H1 (cell line): ENCODE measurements at regions not wholly inside any gene's neighbourhood (a gene's known extent, or its start where the extent isn't known, plus 50 kb on each side); places are given as distances from the start of the nearest gene placed in this dataset.

Experiments used
- CTCF ChIA-PET: fragments of 300-600 bp; sonication (Branson Sonifier 250); formaldehyde crosslinking; loops from one replicate; lab custom pipeline; 2021; ENCODE audit not compliant: partially characterized antibody; lab: Charles Lee
- POLR2A ChIA-PET: fragments of 300-600 bp; sonication (Branson Sonifier 250); formaldehyde crosslinking; loops from one replicate; lab custom pipeline; 2021; ENCODE audit warnings: inconsistent platforms; ENCODE audit not compliant: partially characterized antibody; lab: Charles Lee
- DNase-seq, 2 experiments: peaks; one replicate each; pipeline versions ENCODE4 v3.0.0 to v3.0.0-alpha.2; 2010 to 2022; ENCODE audit warnings: low spot score in 2 of 2, low read depth in 1 of 2, mixed read lengths in 1 of 2
- FAIRE-seq: peaks from 2 replicates; lab custom pipeline; 2011; peaks lifted over from hg19 to GRCh38; lab: Jason Lieb, UNC
- H2AFZ ChIP-seq: 2 replicates; pipeline ENCODE4 v1.8.1; 2012; ENCODE audit warnings: low read length, inconsistent platforms
- H2AK5ac ChIP-seq: 2 replicates; pipeline ENCODE4 v1.6.1; 2013; ENCODE audit warnings: low read depth, low read length
- H2BK120ac ChIP-seq: replicated peaks from 2 replicates; pipeline ENCODE3; 2013; ENCODE audit warnings: low read depth, low read length, inconsistent platforms
- H2BK12ac ChIP-seq: 2 replicates; pipeline ENCODE4 v1.6.1; 2013; ENCODE audit warnings: low read depth, low read length
- H2BK15ac ChIP-seq: 2 replicates; pipeline ENCODE4 v1.6.1; 2013; ENCODE audit warnings: low read length
- H2BK20ac ChIP-seq: 2 replicates; pipeline ENCODE4 v1.6.1; 2013; ENCODE audit warnings: low read length
- H2BK5ac ChIP-seq: 2 replicates; pipeline ENCODE4 v1.6.1; 2013; ENCODE audit warnings: low read depth, low read length
- H3K14ac ChIP-seq: 2 replicates; pipeline ENCODE4 v1.6.1; 2013; ENCODE audit warnings: inconsistent platforms; ENCODE audit not compliant: insufficient read length
- H3K18ac ChIP-seq: 2 replicates; pipeline ENCODE4 v1.6.1; 2013; ENCODE audit warnings: low read length; ENCODE audit errors: extremely low read depth
- H3K23ac ChIP-seq: 2 replicates; pipeline ENCODE4 v1.6.1; 2013; ENCODE audit warnings: inconsistent platforms; ENCODE audit not compliant: insufficient read length
- H3K23me2 ChIP-seq: 2 replicates; pipeline ENCODE4 v1.6.1; 2013; ENCODE audit warnings: low read depth, low read length
- H3K27ac ChIP-seq: 2 replicates; pipeline ENCODE4 v1.6.1; 2011; ENCODE audit warnings: low read depth, low read length, inconsistent platforms
- H3K27me3 ChIP-seq, 4 experiments: replicated peaks in 1 of 4; 1 replicate in 1 of 4; 2 replicates in 3 of 4; pipeline versions ENCODE4 v1.6.1 to v1.8.1; 2011 to 2013; ENCODE audit warnings: low read length in 3 of 4, mild to moderate bottlenecking in 3 of 4, inconsistent platforms in 2 of 4, mixed read lengths in 2 of 4, moderate library complexity in 1 of 4; ENCODE audit not compliant: control insufficient read depth in 3 of 4, insufficient read depth in 3 of 4; ENCODE audit errors: extremely low read depth in 1 of 4
- H3K36me3 ChIP-seq, 4 experiments: 2 replicates each; pipeline versions ENCODE4 v1.6.1 to v1.8.1; 2011 to 2013; ENCODE audit warnings: mild to moderate bottlenecking in 4 of 4, low read length in 3 of 4, moderate library complexity in 2 of 4, control low read depth in 1 of 4, inconsistent platforms in 1 of 4; ENCODE audit not compliant: insufficient read depth in 4 of 4, control insufficient read depth in 2 of 4
- H3K4ac ChIP-seq: replicated peaks from 2 replicates; pipeline ENCODE3; 2013; ENCODE audit warnings: low read length, low read depth, mixed read lengths, inconsistent platforms; ENCODE audit not compliant: insufficient read length
- H3K4me1 ChIP-seq, 4 experiments: replicated peaks in 1 of 4; 1 replicate in 1 of 4; 2 replicates in 3 of 4; pipeline versions ENCODE4 v1.6.1 to v1.8.1; 2011 to 2013; ENCODE audit warnings: low read length in 3 of 4, inconsistent platforms in 2 of 4, mixed read lengths in 1 of 4; ENCODE audit not compliant: insufficient read depth in 4 of 4, control insufficient read depth in 3 of 4
- H3K4me2 ChIP-seq, 2 experiments: 2 replicates each; pipeline versions ENCODE4 v1.6.1 to v1.8.1; 2011 to 2013; ENCODE audit warnings: low read depth in 2 of 2, low read length in 2 of 2, control low read depth in 1 of 2, inconsistent platforms in 1 of 2, mild to moderate bottlenecking in 1 of 2; ENCODE audit not compliant: insufficient read depth in 1 of 2
- H3K4me3 ChIP-seq, 4 experiments: fragments of 200-600, 300-600 bp in 1 of 4; sonication (generic), shearing (Covaris generic), sonication (Bioruptor Twin) in 1 of 4; 2 replicates each; pipeline versions ENCODE4 v1.5.1 to v1.8.1; 2011 to 2016; ENCODE audit warnings: low read length in 4 of 4, low read depth in 3 of 4, control low read depth in 2 of 4, inconsistent platforms in 2 of 4, mild to moderate bottlenecking in 2 of 4, mixed read lengths in 1 of 4, moderate library complexity in 1 of 4; ENCODE audit not compliant: insufficient read depth in 2 of 4; ENCODE audit errors: extremely low read depth in 1 of 4
- H3K56ac ChIP-seq: replicated peaks from 2 replicates; pipeline ENCODE3; 2013; ENCODE audit warnings: low read depth, mild to moderate bottlenecking, mixed read lengths, low read length, inconsistent platforms; ENCODE audit not compliant: insufficient read length
- H3K79me1 ChIP-seq: 2 replicates; pipeline ENCODE4 v1.6.1; 2013; ENCODE audit warnings: low read depth, low read length, control low read depth
- H3K79me2 ChIP-seq, 2 experiments: 2 replicates each; pipeline versions ENCODE4 v1.6.1 to v1.8.1; 2012 to 2013; ENCODE audit warnings: low read length in 2 of 2, mild to moderate bottlenecking in 2 of 2, inconsistent platforms in 1 of 2; ENCODE audit not compliant: insufficient read depth in 2 of 2, control insufficient read depth in 1 of 2
- H3K9ac ChIP-seq, 4 experiments: replicated peaks in 1 of 4; 1 replicate in 1 of 4; 2 replicates in 3 of 4; pipeline versions ENCODE4 v1.6.1 to v1.8.1; 2011 to 2013; ENCODE audit warnings: low read depth in 3 of 4, low read length in 3 of 4, control low read depth in 2 of 4, mild to moderate bottlenecking in 2 of 4, moderate library complexity in 2 of 4, inconsistent platforms in 1 of 4; ENCODE audit errors: extremely low read depth in 1 of 4
- H3K9me3 ChIP-seq, 2 experiments: 2 replicates each; pipeline versions ENCODE4 v1.6.1 to v1.8.1; 2012 to 2013; ENCODE audit warnings: mild to moderate bottlenecking in 2 of 2, moderate library complexity in 2 of 2, control low read depth in 1 of 2, inconsistent platforms in 1 of 2, low read depth in 1 of 2, low read length in 1 of 2, mixed read lengths in 1 of 2; ENCODE audit not compliant: insufficient read depth in 2 of 2
- H4K20me1 ChIP-seq, 2 experiments: replicated peaks in 1 of 2; 2 replicates each; pipeline versions ENCODE3 to v1.8.1; 2011 to 2013; ENCODE audit warnings: inconsistent platforms in 2 of 2, low read length in 2 of 2, mild to moderate bottlenecking in 1 of 2; ENCODE audit not compliant: insufficient read depth in 2 of 2, control insufficient read depth in 1 of 2
- H4K5ac ChIP-seq: 2 replicates; pipeline ENCODE4 v1.6.1; 2013; ENCODE audit warnings: low read length, low read depth, mixed read lengths, inconsistent platforms; ENCODE audit not compliant: insufficient read length
- H4K8ac ChIP-seq: 2 replicates; pipeline ENCODE4 v1.8.0; 2013; ENCODE audit warnings: mild to moderate bottlenecking, moderate library complexity, low read length, inconsistent platforms; ENCODE audit not compliant: insufficient read depth; ENCODE audit errors: extremely low read depth
- H4K91ac ChIP-seq: replicated peaks from 2 replicates; pipeline ENCODE3; 2013; ENCODE audit warnings: low read length, mixed read lengths, inconsistent platforms; ENCODE audit not compliant: insufficient read length
- WGBS, 2 experiments: shearing (Covaris generic) in 1 of 2; methylation state at CpG; one replicate each; pipeline versions ENCODE4 v1.1.6 to v1.1.7; 2013 to 2015; ENCODE audit warnings: low lambda C conversion rate in 2 of 2, mixed read lengths in 2 of 2, inconsistent platforms in 1 of 2, low coverage in 1 of 2, missing lambda C conversion rate in 1 of 2; ENCODE audit not compliant: insufficient replicate concordance in 2 of 2, insufficient coverage in 1 of 2, insufficient read length in 1 of 2; ENCODE audit errors: extremely low coverage in 1 of 2, missing lambda C conversion rate in 1 of 2; 5-methylcytosine and 5-hydroxymethylcytosine counted together

DNA sequence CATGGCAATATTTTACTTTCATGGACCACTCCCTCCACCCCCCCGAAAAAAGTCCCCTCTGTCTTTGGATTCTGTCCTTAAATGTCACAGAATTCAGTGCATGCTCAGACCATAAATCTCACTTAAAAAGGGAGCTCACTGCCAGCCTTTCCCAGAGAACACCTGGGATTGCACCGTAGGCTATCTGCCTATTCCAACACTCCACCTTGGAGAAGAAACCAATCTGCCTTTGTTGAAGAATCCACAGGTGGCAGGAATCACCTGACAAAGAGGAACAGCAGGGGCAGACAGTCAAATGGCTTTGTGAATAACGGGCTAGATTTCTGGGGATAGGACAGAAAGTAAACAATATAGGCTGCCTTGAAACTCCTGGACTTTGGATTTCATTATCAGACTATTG is 306.7 kb upstream of the BRINP1 start:
- H3K27me3 ChIP-seq = no peaks in the 10 kb centered on the region
- H2AK5ac ChIP-seq = no peak overlapping the region
- H2BK5ac ChIP-seq = no peak overlapping the region
- WGBS, 2 experiments = 62% methylated on average over 3 of the region's 3 CpGs; no CpG with 5 or more reads in 1 of the 2 experiments
- no peak overlapping the region for H3K4ac ChIP-seq
- no peaks in the 10 kb centered on the region for H3K23me2 ChIP-seq
- H3K14ac ChIP-seq = no peak overlapping the region
- H4K8ac ChIP-seq = no peak overlapping the region
- FAIRE-seq (peak; percentile 55), DNase-seq (no peak)
- H2BK20ac ChIP-seq = no peak overlapping the region
- peak overlapping the region in 1 of 2 experiments; percentile 40; a peak in 2 of 4 replicates for H3K4me2 ChIP-seq
- H3K27ac ChIP-seq = no peak overlapping the region
- H3K36me3 ChIP-seq = no peaks in the 10 kb centered on the region
- H3K23ac ChIP-seq = no peak overlapping the region
- ChIA-PET CTCF (interaction anchor here (1.6 kb wide), 1 partner anchor 30 kb away, joined by 3 read pairs; no protein-coding TSS in a partner anchor), POLR2A (no interaction called here)
- no peak overlapping the region for H2BK12ac ChIP-seq
- no peak overlapping the region for H3K9ac ChIP-seq
- no peaks in the 10 kb centered on the region for H3K9me3 ChIP-seq
- H2AFZ ChIP-seq = no peak overlapping the region
- no peak overlapping the region for H2BK15ac ChIP-seq
- H3K4me3 ChIP-seq = no peak overlapping the region
- no peak overlapping the region for H4K91ac ChIP-seq
- H3K56ac ChIP-seq = no peak overlapping the region
- no peaks in the 10 kb centered on the region for H4K20me1 ChIP-seq
- no peak overlapping the region for H4K5ac ChIP-seq
- peaks cover 0 to 12% (median 1%) of the 10 kb centered on the region in 4 experiments; a peak in 3 of 7 replicates for H3K4me1 ChIP-seq
- H3K18ac ChIP-seq = no peak overlapping the region
- no peak overlapping the region for H2BK120ac ChIP-seq
- no peaks in the 10 kb centered on the region for H3K79me1 ChIP-seq
- H3K79me2 ChIP-seq = no peaks in the 10 kb centered on the region
